ENCODE measurements at regions not wholly inside any gene's neighbourhood (a gene's known extent, or its start where the extent isn't known, plus 50 kb on each side); places are given as distances from the start of the nearest gene placed in this dataset.

DNA sequence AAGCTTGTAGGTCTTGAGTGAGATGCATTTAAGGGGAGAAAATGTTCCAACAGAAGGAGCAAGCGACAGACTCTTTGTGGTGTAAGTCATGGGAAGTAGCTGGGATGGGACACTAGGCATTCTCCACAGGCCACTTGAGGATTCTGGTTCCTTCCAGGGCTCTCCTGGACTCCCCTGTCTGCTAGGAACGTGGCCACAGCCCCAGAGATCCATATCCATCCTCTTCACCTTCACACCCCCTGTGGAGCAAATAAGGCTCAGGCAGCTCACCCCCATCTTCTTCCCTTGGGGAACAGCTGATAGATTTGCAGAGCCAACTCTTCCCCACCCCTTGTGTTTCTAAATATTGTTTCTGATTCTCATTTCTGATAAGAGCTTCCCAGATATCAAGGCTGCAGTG, 482.6 kb upstream of the MKI67 start:
- POLR2A ChIA-PET: no interaction called here
- dilution Hi-C loops (cut with MboI; ENCODE audit: extremely low pct_ligation_motif_present, low sequenced_read_pairs) (no loop called here), intact Hi-C loops (cut with micrococcal nuclease) (no loop called here)
- H3K9me1 ChIP-seq (replicated peaks; ENCODE audit: control insufficient read depth, extremely low read depth, insufficient read depth, low read length): no peaks in the 10 kb centered on the region
- no peak overlapping the region for H3K27ac ChIP-seq (ENCODE audit: insufficient read depth, low read depth, low read length)
- CTCF ChIA-PET: no interaction called here
- no peaks in the 10 kb centered on the region for H3K4me1 ChIP-seq (ENCODE audit: control insufficient read depth, extremely low read depth, insufficient read depth, low read length)
- H3K36me3 ChIP-seq (ENCODE audit: control insufficient read depth in 2 of 2, extremely low read depth in 1 of 2, insufficient read depth in 2 of 2, low read length in 2 of 2): no peaks in the 10 kb centered on the region
- H3K79me2 ChIP-seq (ENCODE audit: control insufficient read depth, insufficient read depth, low read length): no peaks in the 10 kb centered on the region
- no peaks in the 10 kb centered on the region for H3K27me3 ChIP-seq (ENCODE audit: control insufficient read depth in 2 of 2, insufficient read depth in 2 of 2, low read length in 2 of 2)
- FAIRE-seq (no peak), DNase-seq (ENCODE audit: low read depth, low spot score) (no peak)
- TF ChIP-seq POLR2A (IDR thresholded peaks at IDR 0.05; ENCODE audit: low read depth, low read length): no peak
- TF ChIP-seq POLR2AphosphoS5 (IDR thresholded peaks at IDR 0.05; ENCODE audit: insufficient read depth, low read depth, low read length): no peak
- TF ChIP-seq EZH2 (IDR thresholded peaks at IDR 0.05; ENCODE audit: borderline replicate concordance, low read depth, low read length, severe bottlenecking): no peak
- TF ChIP-seq JUN (IDR thresholded peaks at IDR 0.05; ENCODE audit: borderline replicate concordance, insufficient read depth, insufficient read length, low read depth): no peak
- TF ChIP-seq, protein P1, sequence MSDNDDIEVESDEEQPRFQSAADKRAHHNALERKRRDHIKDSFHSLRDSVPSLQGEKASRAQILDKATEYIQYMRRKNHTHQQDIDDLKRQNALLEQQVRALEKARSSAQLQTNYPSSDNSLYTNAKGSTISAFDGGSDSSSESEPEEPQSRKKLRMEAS (IDR thresholded peaks at IDR 0.05; ENCODE audit: insufficient read depth, insufficient read length): no peak
- TF ChIP-seq FOS (IDR thresholded peaks at IDR 0.05; ENCODE audit: borderline replicate concordance, insufficient read depth, low read length): no peak
- no peak for TF ChIP-seq MYC (IDR thresholded peaks at IDR 0.05; ENCODE audit: low read depth, low read length)
- TF ChIP-seq GATA2 (IDR thresholded peaks at IDR 0.05; ENCODE audit: insufficient read depth, insufficient read length, low read depth, low read length): no peak
- TF ChIP-seq, protein P2, sequence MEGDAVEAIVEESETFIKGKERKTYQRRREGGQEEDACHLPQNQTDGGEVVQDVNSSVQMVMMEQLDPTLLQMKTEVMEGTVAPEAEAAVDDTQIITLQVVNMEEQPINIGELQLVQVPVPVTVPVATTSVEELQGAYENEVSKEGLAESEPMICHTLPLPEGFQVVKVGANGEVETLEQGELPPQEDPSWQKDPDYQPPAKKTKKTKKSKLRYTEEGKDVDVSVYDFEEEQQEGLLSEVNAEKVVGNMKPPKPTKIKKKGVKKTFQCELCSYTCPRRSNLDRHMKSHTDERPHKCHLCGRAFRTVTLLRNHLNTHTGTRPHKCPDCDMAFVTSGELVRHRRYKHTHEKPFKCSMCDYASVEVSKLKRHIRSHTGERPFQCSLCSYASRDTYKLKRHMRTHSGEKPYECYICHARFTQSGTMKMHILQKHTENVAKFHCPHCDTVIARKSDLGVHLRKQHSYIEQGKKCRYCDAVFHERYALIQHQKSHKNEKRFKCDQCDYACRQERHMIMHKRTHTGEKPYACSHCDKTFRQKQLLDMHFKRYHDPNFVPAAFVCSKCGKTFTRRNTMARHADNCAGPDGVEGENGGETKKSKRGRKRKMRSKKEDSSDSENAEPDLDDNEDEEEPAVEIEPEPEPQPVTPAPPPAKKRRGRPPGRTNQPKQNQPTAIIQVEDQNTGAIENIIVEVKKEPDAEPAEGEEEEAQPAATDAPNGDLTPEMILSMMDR (IDR thresholded peaks at IDR 0.05; ENCODE audit: extremely low read depth in 1 of 2, insufficient read depth in 1 of 2, low read depth in 1 of 2, low read length in 2 of 2): no peak
- H4K20me1 ChIP-seq (replicated peaks; ENCODE audit: control insufficient read depth, extremely low read depth, insufficient read depth, low read length): no peaks in the 10 kb centered on the region
- H3K4me3 ChIP-seq (replicated peaks in 1 of 3; ENCODE audit: insufficient read depth in 1 of 3, low read depth in 1 of 3, low read length in 3 of 3): no peak overlapping the region
- BruUV-seq (replicated peaks): no TSS peak
- H2AFZ ChIP-seq (ENCODE audit: low read depth, low read length): no peak overlapping the region
- no peak overlapping the region for H3K9ac ChIP-seq (replicated peaks; ENCODE audit: extremely low read depth, insufficient read depth, low read length)
- H3K4me2 ChIP-seq (ENCODE audit: insufficient read depth, low read length): no peak overlapping the region
- H3K9me3 ChIP-seq (replicated peaks; ENCODE audit: control insufficient read depth, insufficient read depth, low read length): no peaks in the 10 kb centered on the region
